Stimulated activated CD8-positive, alpha-beta memory T cell treated with anti-CD3 and anti-CD28 coated beads, Interleukin-4, amount 100 ng/mL, for 48 hours (primary cell): ENCODE measurements at regions not wholly inside any gene's neighbourhood (a gene's known extent, or its start where the extent isn't known, plus 50 kb on each side); places are given as distances from the start of the nearest gene placed in this dataset.

ENCODE experiments used
- DNase-seq: peaks from one replicate; pipeline ENCODE4 v3.0.0-alpha.2; 2020

GRCh38 chr12:3945671-3946070 lies 72.5 kb upstream of the PARP11 start:
- DNase-seq = no peak

DNA sequence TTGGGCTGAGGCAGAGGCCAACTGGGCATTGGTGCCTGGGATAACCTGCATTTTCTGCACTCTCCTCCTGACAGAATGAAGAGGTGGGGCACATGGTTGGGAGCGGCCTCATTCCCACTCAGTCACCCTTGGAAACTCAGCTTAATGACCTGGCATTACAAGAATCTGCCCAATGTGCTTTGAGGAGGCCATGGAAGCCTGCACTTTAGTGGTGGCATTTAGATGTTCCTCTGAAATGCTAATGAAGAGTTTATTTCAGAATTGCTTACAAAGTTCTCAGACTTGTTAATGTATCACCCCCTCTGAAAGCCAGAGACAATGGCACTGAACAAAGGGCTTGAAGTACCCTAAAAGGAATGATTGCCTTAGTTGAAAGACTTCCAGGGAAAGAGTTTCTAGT lies 71.4 kb upstream of the PARP11 start:
- no peak for DNase-seq

- no peak for DNase-seq
Measured at GRCh38 chr12:3938042-3938544, 64.9 kb upstream of the PARP11 start.

DNA sequence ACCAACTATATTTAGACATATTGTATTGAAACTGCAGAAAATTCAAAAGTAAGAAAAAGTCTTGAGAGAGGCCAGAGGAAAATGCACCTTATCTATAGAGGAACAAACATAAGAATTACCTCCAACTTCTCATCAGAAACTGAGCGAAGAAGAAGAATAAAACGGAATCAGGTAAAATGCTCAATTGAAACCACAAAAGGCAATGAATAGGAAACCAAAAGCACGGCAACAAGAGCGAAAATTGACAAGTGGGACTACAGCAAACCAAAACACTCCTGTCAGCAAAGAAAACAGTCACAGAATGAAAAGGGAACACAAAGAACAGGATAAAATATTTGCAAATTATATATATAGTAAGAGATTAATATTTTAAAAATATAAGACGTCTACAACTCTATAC lies 61.9 kb upstream of the PARP11 start:
- no peak for DNase-seq

- DNase-seq = no peak
Measured at GRCh38 chr12:3933819-3934192, 60.6 kb upstream of the PARP11 start.

GRCh38 chr12:3933074-3933818 lies 60.0 kb upstream of the PARP11 start:
- DNase-seq = no peak

DNA sequence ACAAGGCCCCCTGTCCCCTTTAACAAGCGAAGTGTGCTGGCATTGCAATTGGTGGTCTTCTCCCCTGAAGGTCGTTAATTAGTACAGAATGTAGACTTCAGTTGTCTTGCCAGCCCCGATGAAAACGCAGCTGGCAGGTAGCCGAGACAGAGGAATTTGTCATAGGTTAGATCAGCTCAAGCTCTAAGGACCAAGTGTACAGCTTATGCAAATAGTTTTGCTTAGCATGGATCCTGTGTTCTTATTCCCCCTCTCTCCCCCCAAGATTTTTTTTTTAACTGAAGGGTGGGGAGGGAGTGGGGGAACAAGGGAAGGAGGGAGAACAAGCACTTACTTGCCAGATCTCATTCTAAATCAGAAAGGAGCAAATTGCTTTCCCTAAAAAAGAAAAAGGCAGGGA lies 58.6 kb upstream of the PARP11 start:
- no peak for DNase-seq

GRCh38 chr12:3931206-3931605 lies 58.0 kb upstream of the PARP11 start:
- DNase-seq = no peak

DNA sequence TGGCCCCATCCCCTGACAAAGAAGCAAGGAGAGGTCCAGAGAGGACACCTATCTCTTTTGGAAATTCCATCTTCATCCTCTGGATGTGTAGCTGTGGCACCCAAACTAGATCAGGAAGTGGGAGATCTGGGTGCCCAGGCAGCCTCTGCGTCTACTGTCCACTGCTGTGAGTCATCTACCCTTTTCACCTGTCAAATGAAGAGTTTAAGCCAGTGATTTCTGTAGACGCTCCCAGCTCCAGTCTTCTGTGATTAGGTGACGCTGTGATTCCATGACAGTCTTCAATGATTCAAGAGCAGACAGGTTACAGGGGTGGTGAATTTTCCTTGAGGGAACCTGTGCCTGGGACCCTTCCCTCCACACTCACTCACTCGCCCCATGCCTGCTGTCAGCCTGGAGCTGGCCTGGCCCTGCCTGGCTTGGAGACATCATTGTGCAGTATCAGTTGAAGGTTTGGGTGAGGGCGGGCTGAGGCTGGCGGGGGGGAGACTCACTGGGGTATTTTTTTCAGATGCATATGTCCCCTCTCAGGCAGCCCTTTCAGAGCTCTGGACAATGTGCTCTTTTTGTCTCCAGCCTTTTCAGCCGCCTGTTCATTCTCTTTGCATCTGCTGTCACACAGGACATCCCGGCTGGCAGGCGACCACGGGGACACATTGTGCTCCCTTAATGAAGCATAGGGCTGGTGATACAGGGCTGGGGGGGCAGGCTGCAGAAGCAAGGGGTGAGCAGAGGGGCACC lies 56.8 kb upstream of the PARP11 start:
- no peak for DNase-seq

GRCh38 chr12:3928538-3929184 lies 55.5 kb upstream of the PARP11 start:
- no peak for DNase-seq

- no peak for DNase-seq
Measured at GRCh38 chr12:3925621-3926020, 52.4 kb upstream of the PARP11 start.

DNA sequence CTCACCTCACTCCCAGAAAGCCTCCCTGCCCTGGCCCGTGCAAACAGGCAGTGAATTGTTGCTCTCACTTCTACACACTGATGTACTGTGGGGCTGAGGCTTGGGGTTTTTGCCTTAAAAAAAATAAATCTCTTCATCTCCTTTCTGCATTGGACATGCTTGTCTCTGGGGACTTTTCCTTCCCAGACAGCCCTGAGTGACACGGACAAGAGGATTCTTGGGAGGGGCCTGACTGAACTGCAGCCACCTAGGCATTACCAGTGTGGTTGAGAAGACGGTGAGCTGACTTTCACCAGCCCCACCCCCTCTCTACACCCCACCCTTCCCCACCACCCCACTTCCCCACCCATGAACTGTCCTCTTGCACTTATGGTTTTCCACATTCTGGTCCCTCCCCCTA lies 51.6 kb upstream of the PARP11 start:
- DNase-seq = no peak

- no peak for DNase-seq
Measured at GRCh38 chr12:3923021-3923420, 49.8 kb upstream of the PARP11 start.
